PC-9 (cell line): ENCODE measurements at regions not wholly inside any gene's neighbourhood (a gene's known extent, or its start where the extent isn't known, plus 50 kb on each side); places are given as distances from the start of the nearest gene placed in this dataset.

Source experiments
- CTCF ChIP-seq: fragments of 200-600 bp; sonication (generic); conservative IDR thresholded peaks from 2 replicates; pipeline ENCODE4 v1.6.1; 2017; ENCODE audit warnings: mixed run types, antibody characterized with exemption, mild to moderate bottlenecking, moderate library complexity
- EZH2 ChIP-seq: fragments of 200-600 bp; sonication (generic); IDR thresholded peaks from 2 replicates; pipeline ENCODE4 v1.8.0; 2017; ENCODE audit warnings: antibody characterized with exemption, low read depth

- TF ChIP-seq CTCF (no peak), EZH2 (no peak)
Observed at GRCh38 chr5:175098301-175098700, 345.7 kb downstream of the DRD1 start.
